HG03066 (cell line): ENCODE measurements at regions not wholly inside any gene's neighbourhood (a gene's known extent, or its start where the extent isn't known, plus 50 kb on each side); places are given as distances from the start of the nearest gene placed in this dataset.
A peak's percentile ranks its signal among the peaks of the same experiment; 100 is the strongest.
"Not testable (repeated sequence)": the region's sequence is repeated elsewhere in the genome, so short reads cannot be mapped to it uniquely, and the experiment has no call there.

Source experiments
- ATAC-seq: cut with Tn5 transposase; IDR thresholded peaks from one replicate; pipeline ENCODE4 v1.9.1; 2021; ENCODE audit warnings: low read depth; ENCODE audit not compliant: unreplicated experiment

DNA sequence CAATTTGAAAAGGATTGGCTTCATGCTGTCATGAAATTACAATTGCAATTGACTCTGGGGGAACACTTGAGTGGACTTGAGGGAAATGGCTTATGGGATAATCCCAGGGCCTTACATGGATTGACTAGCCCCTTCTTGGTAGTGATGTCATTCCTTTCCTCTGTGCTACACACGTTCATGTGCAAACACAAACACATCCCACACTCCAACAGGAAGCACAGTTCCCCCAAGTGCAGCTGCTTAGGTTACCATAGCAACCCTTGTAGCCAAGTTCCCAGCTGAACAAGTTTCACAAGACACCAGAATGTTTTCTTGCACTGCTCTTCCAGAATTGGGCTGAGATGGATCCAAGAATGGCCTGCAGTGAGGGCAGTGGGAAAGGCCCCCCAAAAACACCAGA, 217.0 kb downstream of the ZNF621 start:
- no peak for ATAC-seq

DNA sequence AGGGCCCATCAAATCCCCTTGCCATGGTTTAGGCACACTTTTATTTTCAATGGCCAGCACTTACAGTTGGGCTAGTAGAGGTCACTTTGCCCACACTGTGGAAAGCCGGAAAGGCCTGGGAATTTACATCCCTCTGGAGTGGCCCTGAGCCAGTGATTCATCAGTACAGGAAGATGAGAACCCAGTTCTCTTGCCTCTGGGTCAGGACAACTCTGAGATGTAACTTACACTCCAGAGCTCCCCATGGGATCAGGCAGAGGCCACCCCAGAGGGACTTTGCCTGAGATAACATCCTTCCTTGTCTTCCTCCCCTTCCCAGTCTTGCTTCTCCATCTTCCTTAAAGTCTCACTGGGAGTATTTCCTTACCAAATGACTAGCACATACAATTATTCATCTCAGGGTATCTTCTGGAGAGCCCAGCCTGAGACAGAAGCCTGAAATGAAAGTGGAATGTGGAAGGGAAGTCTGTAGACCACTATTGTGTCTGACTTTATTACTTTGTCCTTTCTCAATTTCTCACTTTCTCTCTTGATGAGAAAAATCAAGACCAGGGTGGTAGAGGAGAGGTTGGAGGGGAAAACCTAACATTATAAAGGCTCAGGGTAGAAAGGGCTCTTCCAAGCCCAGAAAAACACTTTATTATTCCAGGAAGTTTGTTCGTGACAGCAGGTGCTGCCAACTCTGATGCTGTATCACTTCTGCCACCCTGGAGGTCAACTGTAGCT, 220.8 kb downstream of the ZNF621 start:
- ATAC-seq, result no peak

DNA sequence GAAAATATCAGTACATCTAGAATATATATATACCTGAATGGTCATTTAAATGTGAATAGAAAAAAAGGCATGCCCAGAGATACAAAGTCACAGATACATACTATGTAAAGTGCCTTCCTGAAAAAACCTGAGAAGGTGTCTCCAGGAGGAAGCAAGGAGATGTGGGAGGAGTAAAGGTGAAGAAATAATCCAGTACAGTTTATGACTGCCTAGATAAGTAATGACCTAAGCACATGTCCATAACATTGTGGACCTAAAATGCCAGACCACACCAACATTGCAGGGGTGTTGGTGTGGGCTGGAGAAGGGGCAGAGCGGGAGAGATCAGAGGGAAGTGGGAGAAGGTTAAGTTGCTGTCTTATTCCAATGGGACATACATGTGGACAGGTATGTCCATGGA, 226.9 kb downstream of the ZNF621 start:
- no peak for ATAC-seq

DNA sequence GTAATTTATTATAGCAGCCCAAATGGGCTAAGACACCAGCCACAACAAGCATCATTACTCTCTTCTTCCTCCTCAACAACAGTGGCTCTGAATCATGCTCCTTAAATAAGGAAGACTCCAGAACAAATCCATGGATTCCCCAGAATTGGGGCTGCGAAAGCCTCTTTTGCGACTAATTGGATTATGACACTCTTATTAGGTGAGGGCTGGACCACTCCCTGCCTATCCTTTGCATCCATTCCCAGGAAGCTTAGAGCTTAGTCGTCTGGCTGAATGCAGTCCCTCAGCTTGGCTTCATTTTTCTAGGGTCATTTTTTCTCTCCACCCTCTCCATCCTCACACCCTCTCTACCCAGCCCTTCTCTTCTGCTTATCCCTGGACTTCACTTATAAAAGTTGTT, 227.7 kb downstream of the ZNF621 start:
- ATAC-seq, result no peak

DNA sequence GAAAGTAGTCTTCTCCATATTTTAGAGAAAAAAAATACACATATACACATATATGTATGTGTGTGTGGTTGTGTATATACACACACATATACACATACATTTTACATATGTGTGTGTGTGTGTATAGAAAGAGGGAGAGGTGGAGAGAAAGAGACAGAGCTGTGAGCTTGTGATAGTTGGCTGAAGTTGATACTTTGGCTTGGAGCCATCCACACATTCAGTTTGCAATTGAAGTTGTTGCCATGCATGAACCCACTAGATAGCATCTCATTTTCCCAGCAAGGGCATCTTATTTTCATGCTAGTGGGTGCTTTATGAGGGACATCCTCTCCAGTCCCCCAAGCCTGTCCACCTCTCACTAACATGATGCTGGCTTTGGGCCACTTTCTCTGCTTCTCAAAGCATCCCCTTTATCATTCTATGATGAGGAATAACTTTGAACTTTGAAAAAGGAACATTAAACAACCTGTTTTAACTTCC, 228.6 kb downstream of the ZNF621 start:
- ATAC-seq, result no peak

DNA sequence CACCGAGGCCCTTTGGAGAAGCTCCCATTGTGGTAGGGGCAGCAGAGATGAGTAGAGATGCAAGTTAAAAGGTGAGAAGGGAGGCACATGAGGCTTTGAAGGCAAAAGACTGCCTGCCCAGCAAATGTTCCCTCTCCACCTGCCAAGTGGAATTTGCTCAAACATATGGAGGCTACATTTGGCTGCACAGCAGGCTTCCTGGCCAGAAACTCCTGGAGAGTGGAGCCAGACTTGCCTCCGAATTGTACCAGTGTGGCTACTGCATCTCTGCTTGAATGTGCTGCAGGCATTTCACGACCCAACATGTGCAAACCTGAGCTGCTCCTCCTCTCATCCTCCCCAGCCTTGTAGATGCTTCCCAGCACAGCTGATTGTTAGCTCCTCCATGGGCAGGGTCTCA, 229.2 kb downstream of the ZNF621 start:
- ATAC-seq, result no peak

DNA sequence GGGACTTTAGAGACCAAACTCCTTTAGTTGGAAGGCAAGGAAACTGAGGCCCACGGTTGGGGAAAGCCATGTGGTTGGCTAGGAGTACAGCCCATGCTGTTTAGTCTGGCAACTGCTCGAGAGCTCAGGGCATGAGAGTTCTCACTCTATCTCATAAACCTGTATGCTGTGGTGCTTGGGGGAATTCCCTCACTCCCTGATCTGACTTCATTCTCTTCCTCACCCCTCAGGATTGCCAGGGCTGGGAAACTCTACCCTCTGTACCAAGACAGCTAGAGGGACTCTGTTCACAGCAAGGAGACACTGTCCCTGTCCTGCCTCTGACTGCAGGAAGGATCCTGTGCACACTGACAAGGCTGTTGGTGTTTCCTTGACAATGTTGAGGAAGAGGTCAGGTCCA, 230.2 kb downstream of the ZNF621 start:
- ATAC-seq, result no peak

DNA sequence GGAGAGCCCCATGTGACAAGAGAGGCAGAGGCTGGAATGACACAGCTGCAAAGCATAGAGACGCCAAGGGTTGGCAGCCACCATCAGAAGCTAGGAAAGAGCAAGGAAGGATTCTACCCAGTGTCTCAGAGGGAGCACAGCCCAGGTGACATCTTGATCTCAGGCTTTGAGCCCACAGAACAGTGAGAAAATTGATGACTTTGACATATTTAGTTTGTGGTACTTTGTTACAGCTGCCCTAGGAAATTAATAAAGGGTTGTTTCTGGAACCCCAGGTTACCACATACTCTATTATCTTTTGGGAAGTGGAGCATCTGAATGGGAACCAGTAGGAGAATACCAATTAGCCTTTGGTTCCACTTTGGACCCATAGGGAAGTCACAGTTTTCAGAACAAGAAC, 231.7 kb downstream of the ZNF621 start:
- no peak for ATAC-seq

DNA sequence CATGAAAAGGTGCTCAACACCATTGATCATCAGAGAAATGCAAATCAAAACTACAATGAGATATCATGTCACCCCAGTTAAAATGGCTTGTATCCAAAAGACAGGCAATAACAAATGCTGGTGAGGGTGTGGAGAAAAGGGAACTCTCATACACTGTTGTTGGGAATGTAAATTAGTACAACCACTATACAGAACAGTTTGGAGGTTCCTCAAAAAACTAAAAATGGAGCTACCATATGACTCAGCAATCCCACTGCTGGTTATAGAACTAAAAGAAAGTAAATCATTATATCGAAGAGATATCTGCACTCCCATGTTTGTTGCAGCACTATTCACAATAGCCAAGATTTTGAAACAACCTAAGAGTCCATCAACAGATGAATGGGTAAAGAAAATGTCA, 238.0 kb downstream of the ZNF621 start:
- not testable (repeated sequence) for ATAC-seq

DNA sequence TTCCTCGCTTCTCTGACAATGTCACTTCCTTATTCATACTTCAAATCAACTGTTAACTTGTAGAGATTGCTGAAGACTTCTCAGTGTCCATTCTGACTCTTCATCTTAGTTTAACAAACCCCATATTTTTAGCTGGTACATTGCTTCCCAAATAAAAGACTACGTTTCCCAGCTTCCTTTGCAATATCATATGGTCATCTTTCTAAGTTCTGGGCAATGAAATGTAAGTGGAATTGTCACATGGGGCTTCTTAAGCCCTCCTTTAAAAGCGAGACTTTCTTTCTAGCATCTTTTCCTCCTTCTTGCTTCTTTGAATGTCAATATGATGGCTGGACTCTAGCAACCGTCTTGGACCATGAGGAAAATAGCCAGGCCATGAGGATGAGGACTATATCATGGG, 239.0 kb downstream of the ZNF621 start:
- no peak for ATAC-seq

DNA sequence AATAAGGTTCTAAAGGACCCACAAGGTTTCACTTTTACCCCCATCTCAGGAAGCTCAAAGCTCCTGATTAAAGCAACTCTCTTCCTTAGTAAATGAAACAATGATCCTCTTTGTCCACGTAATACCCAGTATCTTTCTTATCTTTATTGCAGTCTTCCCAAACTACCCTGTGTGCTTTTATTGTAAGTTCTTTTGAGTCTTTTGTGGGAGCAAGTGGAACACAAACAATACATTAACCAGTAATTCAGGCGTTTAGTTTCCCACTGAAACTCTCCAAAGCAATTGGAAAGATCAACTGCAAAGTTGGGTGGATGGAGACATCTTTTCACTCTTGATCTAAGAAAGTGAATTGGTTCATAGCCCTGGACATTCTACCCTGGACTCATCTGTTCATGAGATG, 240.0 kb downstream of the ZNF621 start:
- ATAC-seq, result no peak

DNA sequence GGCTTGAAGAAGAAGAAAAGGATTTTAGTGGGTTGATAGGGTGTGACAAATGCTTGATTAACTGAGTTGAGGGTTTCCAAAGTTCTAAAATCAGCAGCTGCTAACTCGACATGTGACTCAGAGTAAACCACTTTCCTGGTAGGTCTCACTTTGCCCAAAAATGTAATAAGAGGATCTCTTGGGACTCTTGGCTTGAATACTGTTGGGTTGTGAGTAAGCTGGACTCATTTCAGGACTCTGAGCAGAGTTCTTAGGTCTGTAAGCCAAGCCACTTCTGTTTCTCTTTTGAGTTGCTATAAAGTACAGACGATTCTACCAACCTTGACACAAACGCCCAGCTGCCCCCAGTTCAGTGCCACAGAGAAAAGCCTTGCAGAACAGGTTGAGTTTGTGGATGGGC, 241.1 kb downstream of the ZNF621 start:
- ATAC-seq, result no peak

DNA sequence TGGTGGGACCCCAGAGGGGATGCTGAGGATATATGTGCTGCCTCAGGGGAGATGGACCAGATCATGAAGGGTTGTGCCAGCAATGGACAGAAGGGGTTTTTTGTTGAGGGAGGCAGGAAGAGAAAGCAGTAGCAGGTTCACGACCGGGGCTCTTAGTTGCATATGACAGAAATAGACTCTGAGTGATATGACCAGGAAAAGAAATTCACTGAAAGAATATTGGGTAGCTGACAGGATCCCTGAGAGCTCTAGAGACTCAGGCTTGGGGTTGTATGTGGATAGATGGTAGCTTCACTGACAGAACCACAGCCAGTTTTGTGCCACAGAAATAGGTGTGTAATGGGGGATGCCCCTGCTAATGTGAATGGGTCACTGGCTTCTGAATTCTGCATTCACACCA, 241.6 kb downstream of the ZNF621 start:
- no peak for ATAC-seq

DNA sequence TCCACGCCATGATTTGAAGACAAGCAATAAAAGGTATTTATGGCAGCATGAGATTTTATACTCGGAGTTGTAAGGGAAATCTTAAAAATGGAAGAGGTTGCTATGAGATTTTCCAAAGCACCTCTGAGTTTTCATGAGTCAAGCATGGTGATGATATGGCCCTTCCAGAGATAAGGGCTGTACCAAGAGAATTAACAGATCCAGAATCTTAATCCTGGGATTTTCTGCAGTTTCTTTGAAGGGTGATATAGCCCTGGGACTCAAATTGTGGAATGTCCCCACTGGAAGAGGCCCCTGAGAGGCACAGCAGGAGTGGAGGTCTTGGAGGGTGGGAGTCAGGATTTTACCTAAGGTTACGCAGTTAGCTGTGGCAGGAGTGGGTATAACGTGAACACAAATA, 243.3 kb downstream of the ZNF621 start:
- ATAC-seq, result no peak

DNA sequence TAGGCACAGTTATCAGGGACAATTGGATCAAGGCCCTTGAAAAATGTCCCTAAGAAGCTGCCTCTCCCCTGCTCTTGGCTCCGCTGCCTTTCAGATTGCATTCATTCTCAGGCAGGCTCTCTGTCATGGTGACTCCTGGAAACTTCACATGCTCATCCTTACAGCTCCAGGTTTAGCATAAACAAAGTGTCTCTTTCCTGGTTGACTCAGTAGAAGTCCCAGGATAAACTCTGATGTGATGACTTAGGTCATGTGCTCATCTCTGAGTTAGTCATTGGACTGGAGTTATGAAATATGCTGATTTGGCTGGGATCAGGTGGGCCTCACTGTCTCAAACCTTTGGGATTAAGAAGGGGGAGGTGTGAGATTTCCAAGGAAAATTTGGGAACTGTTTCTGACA, 243.8 kb downstream of the ZNF621 start:
- no peak for ATAC-seq

DNA sequence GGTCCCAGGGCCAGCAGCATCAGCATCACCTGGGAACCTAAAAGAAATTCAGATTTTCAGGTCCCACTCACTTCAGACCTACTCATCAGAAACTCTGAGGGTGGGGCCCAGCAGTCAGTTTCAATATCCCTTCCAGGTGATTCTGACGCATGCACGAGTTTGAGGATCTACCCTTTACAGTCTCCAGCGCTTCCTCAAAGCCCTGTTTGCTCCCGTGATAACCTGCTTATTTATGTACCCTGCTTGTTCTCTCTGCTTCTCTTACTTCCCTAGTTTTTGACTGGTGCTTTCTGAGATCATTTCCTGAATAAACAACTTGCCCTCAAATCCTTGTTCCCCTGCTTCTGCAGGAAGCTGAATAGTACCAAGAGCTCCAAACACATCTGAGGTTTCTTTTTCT, 245.3 kb downstream of the ZNF621 start:
- no peak for ATAC-seq

DNA sequence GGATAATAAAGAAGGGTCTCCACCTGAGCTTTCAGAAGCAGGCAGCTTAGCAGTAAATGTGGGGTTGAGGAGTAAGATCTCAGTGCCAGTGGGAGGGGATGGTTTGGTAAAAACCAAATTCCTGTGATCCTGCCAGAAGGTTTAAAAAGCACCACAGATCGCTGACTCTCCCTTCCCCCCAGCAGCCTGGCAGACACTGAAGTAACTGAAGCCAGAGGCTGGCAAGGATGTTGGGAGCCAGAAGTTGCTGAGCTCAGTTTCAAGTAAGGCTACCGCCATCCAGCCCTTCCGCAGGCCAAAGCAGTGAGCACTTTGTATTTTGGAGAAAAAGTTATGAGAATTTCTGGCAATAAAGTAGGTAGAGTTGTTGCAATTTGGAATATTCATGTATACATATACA, 246.4 kb downstream of the ZNF621 start:
- no peak for ATAC-seq

DNA sequence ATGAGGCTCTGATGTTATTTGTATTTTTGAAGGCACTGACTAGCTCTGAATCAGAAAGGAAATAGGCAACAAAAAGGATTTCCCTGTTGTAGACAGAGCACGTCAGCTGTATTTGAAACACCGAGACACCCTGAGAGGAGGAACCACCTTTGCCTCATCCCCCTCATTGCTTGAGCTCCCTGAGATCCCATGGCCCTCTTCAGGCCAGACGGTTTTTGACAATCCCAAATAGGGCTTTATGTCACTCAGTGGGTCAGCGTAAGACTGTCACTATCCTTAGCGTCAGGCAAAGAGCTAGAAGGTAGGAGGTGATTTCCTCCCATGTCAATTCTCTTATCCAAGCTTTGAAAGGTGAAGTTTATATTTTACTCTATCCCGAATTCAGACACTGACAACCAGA, 254.3 kb downstream of the ZNF621 start:
- no peak for ATAC-seq

DNA sequence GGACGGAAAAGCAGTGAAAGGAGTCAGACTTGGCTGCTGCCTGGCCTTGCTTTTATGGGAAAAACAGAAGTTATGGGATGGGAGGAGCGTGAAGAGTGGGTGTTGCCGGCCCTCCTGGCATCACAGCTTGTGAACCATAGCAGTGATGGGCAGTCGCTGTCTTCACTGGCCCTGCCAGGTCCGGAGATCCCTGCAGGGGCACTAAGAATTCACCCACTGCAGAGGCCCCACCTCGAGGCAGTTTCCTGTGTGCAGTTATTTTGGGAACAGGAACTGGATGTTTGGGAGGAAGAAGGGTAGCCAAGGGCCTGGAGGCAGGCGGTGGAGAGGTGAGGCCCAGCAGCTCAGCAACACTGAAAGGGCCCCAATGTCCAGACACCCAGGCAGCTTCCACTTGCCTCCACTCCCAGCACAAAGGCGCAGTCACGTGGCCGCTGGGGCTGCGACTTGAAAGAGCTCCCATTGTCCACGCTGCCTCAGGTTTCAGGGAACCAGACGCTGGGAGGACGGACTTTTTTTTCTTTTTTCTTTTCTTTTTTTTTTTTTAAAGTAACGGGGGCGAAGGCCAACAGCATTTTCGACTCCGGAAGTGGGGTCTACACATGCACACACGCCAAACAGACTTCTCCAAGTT, 255.6 kb downstream of the ZNF621 start:
- ATAC-seq, result no peak

DNA sequence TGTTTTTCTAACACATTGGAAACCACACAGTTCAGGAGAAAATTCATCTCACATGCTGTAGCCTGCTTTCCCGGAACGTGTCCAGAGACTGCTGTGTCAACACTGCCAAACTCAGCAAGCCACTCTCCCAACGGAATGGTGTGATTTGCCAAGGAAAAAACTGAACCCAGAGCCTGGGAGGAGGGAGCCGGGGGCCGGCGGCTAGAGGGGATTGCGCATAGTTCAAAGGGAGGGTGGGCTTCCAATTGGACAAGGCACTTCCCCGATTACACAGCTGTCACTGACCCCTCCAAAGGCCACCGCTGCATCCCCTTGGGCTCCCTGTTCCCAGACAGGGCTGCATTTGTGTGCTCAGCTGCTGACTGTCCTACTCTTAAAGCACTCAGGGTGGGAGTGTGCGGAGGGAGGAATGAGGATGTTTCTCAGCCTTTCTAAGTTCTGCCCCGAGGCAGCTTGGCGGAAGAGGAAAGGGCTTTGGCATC, 256.2 kb downstream of the ZNF621 start:
- no peak for ATAC-seq

DNA sequence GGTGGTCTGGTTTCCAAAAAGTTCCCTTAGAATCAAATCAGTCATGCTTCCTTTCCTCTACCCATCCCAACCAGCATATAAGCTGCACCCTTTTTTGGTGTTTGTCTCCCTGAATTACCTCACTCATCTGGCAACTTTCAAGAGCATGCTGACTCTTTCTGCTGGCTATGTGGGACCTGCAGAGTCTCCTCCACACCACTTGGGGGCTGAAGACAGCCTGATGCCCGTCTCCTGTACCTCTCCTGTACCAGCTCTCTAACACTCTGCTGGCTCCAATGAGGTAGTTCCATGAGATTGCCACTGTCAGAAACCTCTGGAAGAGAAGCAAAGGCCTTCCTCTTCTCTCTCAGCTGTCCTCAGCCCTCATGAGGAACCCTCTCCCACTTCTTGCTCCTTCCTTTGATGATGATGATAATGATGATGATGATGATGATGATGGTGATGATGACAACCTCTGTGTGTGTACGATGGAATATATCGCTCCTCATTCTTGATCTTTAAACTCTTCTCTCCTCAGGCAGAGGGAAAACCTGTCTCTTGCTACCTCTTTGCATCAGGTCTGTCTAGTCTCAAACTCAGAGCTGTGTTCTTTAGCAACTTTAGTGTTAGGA, 257.5 kb downstream of the ZNF621 start:
- peak; percentile 58 for ATAC-seq

DNA sequence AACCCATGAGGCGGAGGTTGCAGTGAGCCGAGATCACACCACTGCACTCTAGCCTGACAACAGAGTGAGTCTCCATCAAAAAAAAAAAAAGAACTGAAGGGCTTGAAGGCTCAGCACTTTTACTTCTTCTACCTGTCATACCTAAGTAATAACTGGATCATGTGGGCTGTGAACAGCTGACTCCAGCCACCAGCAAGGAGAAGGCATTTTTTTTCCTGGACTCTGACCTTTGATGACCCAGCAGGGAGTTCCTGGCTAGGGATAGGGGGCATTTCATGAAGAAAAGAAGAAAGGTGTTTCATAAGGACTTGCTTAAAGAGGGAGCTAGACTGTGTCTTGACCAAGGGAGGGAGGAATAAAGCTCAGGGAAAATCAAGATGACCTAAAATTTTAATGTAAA, 266.0 kb downstream of the ZNF621 start:
- no peak for ATAC-seq
